ENCODE measurements at regions not wholly inside any gene's neighbourhood (a gene's known extent, or its start where the extent isn't known, plus 50 kb on each side); places are given as distances from the start of the nearest gene placed in this dataset.
"Not testable (repeated sequence)": the region's sequence is repeated elsewhere in the genome, so short reads cannot be mapped to it uniquely, and the experiment has no call there.

GRCh38 chr2:126988482-126988881 lies 89.8 kb downstream of the TEX51 start:
- POLR2A ChIA-PET, result no interaction called here
- Histone ChIP-seq H3K4me2 (no peak overlapping the region), H3K4me1 (no peaks in the 10 kb centered on the region), H3K9me3 (0 out of 3 replicates have a peak, but pooled peaks cover 4% of the 10 kb centered on the region), H3K4me3 (no peak overlapping the region), H3K27ac (no peak overlapping the region)
- CTCF ChIA-PET, result no interaction called here
- DNase-seq (ENCODE audit: low read depth in 1 of 2, low spot score in 1 of 2) (no peak), ATAC-seq (no peak), FAIRE-seq (no peak)
- TF ChIP-seq, protein P1, sequence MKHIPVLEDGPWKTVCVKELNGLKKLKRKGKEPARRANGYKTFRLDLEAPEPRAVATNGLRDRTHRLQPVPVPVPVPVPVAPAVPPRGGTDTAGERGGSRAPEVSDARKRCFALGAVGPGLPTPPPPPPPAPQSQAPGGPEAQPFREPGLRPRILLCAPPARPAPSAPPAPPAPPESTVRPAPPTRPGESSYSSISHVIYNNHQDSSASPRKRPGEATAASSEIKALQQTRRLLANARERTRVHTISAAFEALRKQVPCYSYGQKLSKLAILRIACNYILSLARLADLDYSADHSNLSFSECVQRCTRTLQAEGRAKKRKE (CRISPR knock-in tag; IDR thresholded peaks at IDR 0.05; ENCODE audit: low read depth), result no peak
- TF ChIP-seq ZSCAN20 (CRISPR knock-in tag; IDR thresholded peaks at IDR 0.05), result no peak
- no peak for TF ChIP-seq POLR2A (IDR thresholded peaks at IDR 0.05; ENCODE audit: low read length)
- TF ChIP-seq RFX5 (IDR thresholded peaks at IDR 0.05), result no peak
- no peak for TF ChIP-seq BCL3 (IDR thresholded peaks at IDR 0.05)
- TF ChIP-seq FOSB (CRISPR knock-in tag; IDR thresholded peaks at IDR 0.05), result no peak
- TF ChIP-seq KDM5A (IDR thresholded peaks at IDR 0.05), result no peak
- no peak for TF ChIP-seq NR3C1 (IDR thresholded peaks at IDR 0.05)
- WGBS (ENCODE audit: missing lambda C conversion rate), result 12% methylated on average over 4 of the region's 4 CpGs

GRCh38 chr2:126989064-126989463 lies 90.4 kb downstream of the TEX51 start:
- H3K9me3 ChIP-seq; H3K4me2 ChIP-seq; ATAC-seq; H3K4me3 ChIP-seq; H3K27ac ChIP-seq; POLR2A ChIA-PET; FAIRE-seq; H3K4me1 ChIP-seq; DNase-seq (ENCODE audit: low read depth in 1 of 2, low spot score in 1 of 2): not testable (repeated sequence)
- WGBS (ENCODE audit: missing lambda C conversion rate), result 63% methylated on average over 8 of the region's 8 CpGs
- CTCF ChIA-PET, result interaction anchor here (2.2 kb wide), 1 partner anchor 18 kb away, joined by 14 read pairs; no protein-coding TSS in a partner anchor

GRCh38 chr2:126990200-126990599 lies 91.5 kb downstream of the TEX51 start:
- no peaks in the 10 kb centered on the region for H3K4me1 ChIP-seq
- no peak for DNase-seq (ENCODE audit: low read depth in 1 of 2, low spot score in 1 of 2)
- no peak overlapping the region for H3K4me2 ChIP-seq
- H3K4me3 ChIP-seq, result no peak overlapping the region
- ChIA-PET POLR2A (no interaction called here), CTCF (interaction anchor here (2.2 kb wide), 1 partner anchor 19 kb away, joined by 14 read pairs; no protein-coding TSS in a partner anchor)
- no peak for TF ChIP-seq HOXA7 (CRISPR knock-in tag; IDR thresholded peaks at IDR 0.05)
- TF ChIP-seq RARB (CRISPR knock-in tag; IDR thresholded peaks at IDR 0.05), result no peak
- no peak for TF ChIP-seq SMC3 (IDR thresholded peaks at IDR 0.05)
- TF ChIP-seq, protein P2, sequence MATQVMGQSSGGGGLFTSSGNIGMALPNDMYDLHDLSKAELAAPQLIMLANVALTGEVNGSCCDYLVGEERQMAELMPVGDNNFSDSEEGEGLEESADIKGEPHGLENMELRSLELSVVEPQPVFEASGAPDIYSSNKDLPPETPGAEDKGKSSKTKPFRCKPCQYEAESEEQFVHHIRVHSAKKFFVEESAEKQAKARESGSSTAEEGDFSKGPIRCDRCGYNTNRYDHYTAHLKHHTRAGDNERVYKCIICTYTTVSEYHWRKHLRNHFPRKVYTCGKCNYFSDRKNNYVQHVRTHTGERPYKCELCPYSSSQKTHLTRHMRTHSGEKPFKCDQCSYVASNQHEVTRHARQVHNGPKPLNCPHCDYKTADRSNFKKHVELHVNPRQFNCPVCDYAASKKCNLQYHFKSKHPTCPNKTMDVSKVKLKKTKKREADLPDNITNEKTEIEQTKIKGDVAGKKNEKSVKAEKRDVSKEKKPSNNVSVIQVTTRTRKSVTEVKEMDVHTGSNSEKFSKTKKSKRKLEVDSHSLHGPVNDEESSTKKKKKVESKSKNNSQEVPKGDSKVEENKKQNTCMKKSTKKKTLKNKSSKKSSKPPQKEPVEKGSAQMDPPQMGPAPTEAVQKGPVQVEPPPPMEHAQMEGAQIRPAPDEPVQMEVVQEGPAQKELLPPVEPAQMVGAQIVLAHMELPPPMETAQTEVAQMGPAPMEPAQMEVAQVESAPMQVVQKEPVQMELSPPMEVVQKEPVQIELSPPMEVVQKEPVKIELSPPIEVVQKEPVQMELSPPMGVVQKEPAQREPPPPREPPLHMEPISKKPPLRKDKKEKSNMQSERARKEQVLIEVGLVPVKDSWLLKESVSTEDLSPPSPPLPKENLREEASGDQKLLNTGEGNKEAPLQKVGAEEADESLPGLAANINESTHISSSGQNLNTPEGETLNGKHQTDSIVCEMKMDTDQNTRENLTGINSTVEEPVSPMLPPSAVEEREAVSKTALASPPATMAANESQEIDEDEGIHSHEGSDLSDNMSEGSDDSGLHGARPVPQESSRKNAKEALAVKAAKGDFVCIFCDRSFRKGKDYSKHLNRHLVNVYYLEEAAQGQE (IDR thresholded peaks at IDR 0.05), result no peak
- no peak for TF ChIP-seq EHMT2 (IDR thresholded peaks at IDR 0.05; ENCODE audit: low read depth)
- TF ChIP-seq FOSL2 (IDR thresholded peaks at IDR 0.05), result no peak
- no peak for TF ChIP-seq FOSL2 (CRISPR knock-in tag; IDR thresholded peaks at IDR 0.05)
- no peak for TF ChIP-seq JUN (IDR thresholded peaks at IDR 0.05)
- TF ChIP-seq TP53 (CRISPR knock-in tag; IDR thresholded peaks at IDR 0.05), result no peak
- TF ChIP-seq JUNB (IDR thresholded peaks at IDR 0.05), result no peak
- TF ChIP-seq RAD21 (conservative IDR thresholded peaks at IDR 0.05 in 1 of 2, IDR thresholded peaks at IDR 0.05 in 1 of 2), result no peak
- no peak for TF ChIP-seq MAFK (IDR thresholded peaks at IDR 0.05; ENCODE audit: partially characterized antibody)
- no peak for TF ChIP-seq HMGXB4 (CRISPR knock-in tag; IDR thresholded peaks at IDR 0.05; ENCODE audit: borderline replicate concordance)
- no peak for TF ChIP-seq NFE2L2 (conservative IDR thresholded peaks at IDR 0.05; ENCODE audit: low read length)
- H3K27ac ChIP-seq, result no peak overlapping the region
- H3K9me3 ChIP-seq, result 0 out of 3 replicates have a peak, but pooled peaks cover 4% of the 10 kb centered on the region
- peak; percentile 61 to 66; a peak in 5 of 6 replicates for ATAC-seq
- no peak for FAIRE-seq
- 25% methylated on average over 1 of the region's 2 CpGs for WGBS (ENCODE audit: missing lambda C conversion rate)

Measured in A549 (cell line).